ENCODE measurements at regions not wholly inside any gene's neighbourhood (a gene's known extent, or its start where the extent isn't known, plus 50 kb on each side); places are given as distances from the start of the nearest gene placed in this dataset.
"Not testable (repeated sequence)": the region's sequence is repeated elsewhere in the genome, so short reads cannot be mapped to it uniquely, and the experiment has no call there.

DNA sequence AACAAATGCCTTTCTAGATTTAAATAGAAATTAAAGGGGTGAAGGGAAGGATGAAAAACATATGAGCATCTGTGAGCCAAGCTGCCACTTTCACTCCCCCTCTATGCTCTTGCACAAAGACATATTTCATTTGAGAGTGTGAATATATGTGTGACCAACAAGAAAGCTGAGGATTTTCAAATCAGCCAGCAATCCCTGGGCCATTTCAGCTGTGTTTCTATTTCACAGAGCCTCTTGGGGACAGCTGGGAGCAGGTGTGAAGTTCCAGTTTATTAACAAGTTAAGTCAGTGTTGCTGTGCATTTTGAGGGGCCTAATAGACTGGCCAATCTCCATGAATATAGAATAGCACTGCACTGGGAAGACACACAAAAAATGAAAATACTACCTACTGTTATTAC, 248.7 kb upstream of the RGMB start:
- no peak for DNase-seq

- DNase-seq, result no peak
These were observed 245.6 kb upstream of the RGMB start for GRCh38 chr5:98527846-98528245.

GRCh38 chr5:98529321-98529720, 244.1 kb upstream of the RGMB start:
- DNase-seq, result no peak

DNA sequence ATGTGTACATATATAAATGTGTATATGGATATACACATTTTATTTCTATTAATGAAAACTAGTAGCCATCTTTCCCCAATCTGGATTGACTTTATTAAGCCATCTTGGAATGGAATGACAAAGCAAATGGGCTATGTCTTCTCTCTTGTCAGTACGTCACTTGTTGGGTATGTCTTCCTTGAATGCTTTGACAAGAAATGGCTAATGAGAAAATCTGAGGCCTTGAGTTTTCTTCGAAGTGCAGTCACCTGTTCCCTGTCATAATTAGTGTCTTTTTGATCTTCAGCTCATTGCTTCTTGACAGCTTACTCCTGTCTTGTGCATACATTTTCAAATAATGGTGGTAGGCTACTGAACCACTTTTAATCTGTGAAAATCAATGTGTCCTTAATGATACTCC, 243.2 kb upstream of the RGMB start:
- no peak for DNase-seq

- no peak for DNase-seq
These were observed 237.6 kb upstream of the RGMB start for GRCh38 chr5:98535901-98536300.

DNA sequence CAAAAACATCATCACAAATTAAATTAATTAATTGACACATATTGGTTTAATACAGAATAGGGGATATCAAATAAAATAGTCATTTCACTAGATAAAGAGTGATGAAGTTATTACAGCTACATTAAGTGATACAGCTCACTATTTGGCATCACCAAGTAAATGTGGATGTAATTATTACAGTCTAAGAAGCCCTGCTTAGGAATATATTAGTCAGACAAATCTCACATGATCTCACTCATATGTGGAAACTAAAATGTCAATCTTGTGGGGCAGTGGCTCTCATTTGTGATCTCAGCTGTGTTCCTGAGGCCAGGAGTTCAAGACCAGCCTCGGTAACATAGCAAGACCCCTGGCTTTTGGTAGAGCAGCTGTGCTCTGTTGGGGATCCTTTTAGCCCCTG, 233.4 kb upstream of the RGMB start:
- no peak for DNase-seq

DNA sequence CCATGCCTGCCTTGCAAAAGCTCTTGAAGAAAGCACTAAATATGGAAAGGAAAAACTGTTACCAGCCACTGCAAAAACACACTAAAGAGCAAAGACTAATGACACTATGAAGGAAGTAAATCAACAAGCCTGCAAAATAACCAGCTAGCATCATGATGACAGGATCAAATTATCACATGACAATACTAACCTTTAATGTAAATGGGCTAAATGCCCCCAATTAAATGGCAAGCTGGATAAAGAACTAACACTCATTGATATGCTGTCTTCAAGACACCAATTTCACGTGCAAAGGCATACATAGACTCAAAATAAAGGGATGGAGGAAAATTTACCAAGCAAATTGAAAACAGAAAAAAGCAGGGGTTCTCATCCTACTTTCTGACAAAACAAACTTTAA, 231.8 kb upstream of the RGMB start:
- DNase-seq, result no peak

GRCh38 chr5:98543490-98543889, 230.0 kb upstream of the RGMB start:
- DNase-seq, result no peak

GRCh38 chr5:98546924-98547323, 226.5 kb upstream of the RGMB start:
- not testable (repeated sequence) for DNase-seq

GRCh38 chr5:98556712-98557111, 216.8 kb upstream of the RGMB start:
- no peak for DNase-seq

DNA sequence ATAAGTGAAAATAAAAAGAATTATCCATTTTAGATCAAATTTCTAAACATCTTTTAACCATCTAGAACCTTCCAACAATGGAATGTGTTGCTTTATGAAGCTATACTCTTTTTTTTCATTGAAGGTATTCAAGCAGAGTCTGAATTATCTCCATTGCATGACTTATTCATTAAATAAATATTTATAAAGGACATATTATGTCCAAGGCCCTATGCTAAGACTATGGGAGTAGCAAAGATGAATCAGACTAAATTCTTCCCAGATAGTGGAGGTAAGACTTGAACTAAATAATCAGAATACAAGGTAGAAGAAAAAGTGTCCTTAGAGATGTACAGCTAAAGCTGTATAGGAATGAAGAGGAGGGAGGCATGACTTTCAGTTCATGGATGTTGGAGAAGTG, 215.5 kb upstream of the RGMB start:
- DNase-seq, result no peak

- DNase-seq, result no peak
These were observed 209.4 kb upstream of the RGMB start for GRCh38 chr5:98563885-98564653.

GRCh38 chr5:98564836-98565235, 208.6 kb upstream of the RGMB start:
- no peak for DNase-seq

GRCh38 chr5:98568336-98568735, 205.1 kb upstream of the RGMB start:
- no peak for DNase-seq

DNA sequence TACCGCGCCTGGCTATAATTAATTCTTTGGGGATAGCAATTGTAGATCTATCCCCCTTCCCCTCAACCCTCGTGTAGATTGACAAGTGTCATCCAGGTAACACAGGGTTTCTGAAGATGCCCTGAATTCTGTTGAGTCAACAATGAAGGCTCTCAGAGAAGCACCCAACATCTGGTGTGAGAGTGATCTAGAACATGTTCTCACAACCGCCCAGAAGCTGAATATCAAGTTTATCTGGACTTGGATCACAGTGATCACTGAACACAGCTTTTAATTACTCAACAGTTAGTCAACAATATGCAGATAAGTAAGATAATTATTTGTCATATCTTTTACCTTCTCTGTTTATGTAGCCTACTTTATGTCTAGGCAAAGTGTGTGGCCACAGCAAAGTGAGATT, 204.2 kb upstream of the RGMB start:
- no peak for DNase-seq

- no peak for DNase-seq
These were observed 203.5 kb upstream of the RGMB start for GRCh38 chr5:98570010-98570409.

- DNase-seq, result no peak
These were observed 202.7 kb upstream of the RGMB start for GRCh38 chr5:98570661-98571191.

DNA sequence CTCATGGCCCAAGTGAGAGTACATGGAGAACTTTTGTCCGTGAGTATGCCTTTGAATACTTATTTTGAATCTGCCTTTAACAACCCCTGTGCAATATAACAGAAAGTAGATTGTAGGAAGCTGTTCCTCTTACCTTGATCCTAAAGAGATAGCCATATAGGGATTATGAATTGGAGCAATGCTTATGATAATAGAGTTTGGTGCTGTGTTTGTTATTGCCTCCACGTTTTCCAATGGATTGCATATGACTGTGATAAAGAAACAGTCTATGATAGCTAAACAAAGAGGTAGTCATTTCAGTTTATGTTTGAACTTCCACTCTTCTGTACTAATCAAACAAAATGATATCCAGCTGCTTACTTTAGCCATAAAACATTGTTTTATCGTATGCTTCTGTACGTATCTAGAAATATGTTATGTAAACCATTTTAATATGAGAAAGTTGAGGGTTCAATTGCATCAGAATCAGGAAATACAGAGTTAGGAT, 199.6 kb upstream of the RGMB start:
- no peak for DNase-seq

GRCh38 chr5:98576275-98576674, 197.2 kb upstream of the RGMB start:
- no peak for DNase-seq

DNA sequence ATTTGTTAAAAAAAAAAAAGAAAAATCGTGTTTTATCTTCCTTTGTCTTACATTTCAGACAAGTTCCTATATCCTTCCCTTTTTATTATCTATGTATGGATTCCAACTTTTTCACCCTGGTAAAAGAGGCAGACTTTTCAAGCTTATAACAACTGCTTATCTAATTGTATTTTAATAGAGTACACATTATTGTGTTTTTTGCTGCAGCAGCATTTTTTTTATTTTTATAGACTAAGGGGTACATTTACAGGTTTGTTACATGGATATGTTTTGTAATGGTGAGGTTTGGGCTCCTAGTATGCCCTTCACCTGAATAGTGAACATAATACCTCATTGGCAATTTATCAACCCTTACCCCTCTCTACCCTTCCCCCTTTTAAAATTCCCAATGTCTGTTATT, 195.0 kb upstream of the RGMB start:
- no peak for DNase-seq

DNA sequence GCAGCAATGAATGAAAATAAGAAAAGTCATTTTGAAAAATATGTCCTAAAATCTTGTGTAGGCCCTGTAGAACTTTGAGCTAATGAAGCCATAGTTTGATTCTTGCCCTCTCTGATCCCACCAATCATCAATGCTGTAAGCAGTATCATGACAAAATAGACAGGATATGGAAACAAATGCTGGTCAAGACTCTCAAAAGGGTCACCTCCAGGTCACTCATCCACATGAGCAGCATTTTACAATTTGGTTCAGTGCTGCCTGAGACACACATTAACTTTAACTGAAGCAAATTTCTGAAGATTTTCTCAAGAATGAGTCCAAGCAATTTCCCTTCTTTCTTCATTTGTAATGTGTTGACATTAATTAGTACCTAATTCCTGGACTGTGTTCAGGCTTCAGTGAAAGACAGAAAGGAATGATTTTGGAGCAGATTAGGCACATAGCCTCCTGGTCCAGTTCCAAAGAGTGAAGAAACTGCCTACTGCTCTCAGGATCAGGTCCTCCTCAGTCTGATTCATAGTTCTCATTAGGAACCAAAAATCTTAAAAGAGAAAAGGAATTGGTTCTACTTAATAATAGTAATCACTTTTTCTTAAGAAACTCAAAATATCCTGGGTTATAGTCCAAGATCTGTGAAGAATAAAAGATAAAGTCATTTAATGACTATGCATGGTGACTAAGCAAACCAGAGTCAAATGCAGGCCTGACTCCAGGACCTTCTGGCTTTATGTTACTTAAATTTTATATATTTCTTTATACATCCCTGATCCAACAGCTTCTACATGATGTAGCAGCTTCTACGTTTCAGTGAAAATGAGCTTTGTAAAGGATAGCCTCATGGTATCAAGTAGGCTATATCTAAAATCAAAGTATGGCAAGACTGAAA, 192.1 kb upstream of the RGMB start:
- DNase-seq, result no peak

DNA sequence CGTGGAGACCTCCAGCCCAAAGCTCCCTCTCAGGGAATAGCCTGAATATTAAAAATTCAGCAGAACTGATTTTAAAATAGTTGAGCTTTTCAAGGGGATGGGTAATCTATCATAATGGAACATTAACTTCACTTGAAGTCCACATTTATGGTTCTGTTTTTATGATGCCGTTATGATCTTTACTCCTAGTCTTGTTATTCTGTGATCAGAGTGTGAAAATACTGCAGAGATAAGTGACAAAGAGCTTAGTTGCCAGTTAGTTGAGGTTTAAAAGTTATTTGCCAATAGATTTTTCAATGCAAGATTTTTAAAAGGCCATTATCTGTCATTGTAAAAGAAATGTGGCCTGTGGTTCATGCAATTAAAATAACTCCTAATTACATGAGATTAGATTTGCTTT, 189.9 kb upstream of the RGMB start:
- no peak for DNase-seq

- DNase-seq, result no peak
These were observed 187.7 kb upstream of the RGMB start for GRCh38 chr5:98585661-98586310.
